B cell (primary cell): ENCODE measurements at regions not wholly inside any gene's neighbourhood (a gene's known extent, or its start where the extent isn't known, plus 50 kb on each side); places are given as distances from the start of the nearest gene placed in this dataset.

Experiments
- ATAC-seq: fragments of 200-7000 bp; cut with Tn5 transposase; one replicate; pipeline ENCODE4 v1.10.0; 2021; ENCODE audit warnings: low read depth, mild to moderate bottlenecking, moderate number of reproducible peaks, moderate library complexity
- CTCF ChIA-PET: fragments of 350-600 bp; sonication (Branson Sonifier 250); formaldehyde crosslinking; loops from one replicate; lab custom pipeline; 2021; ENCODE audit warnings: antibody characterized with exemption, inconsistent platforms; lab: Charles Lee
- POLR2A ChIA-PET: fragments of 350-600 bp; sonication (Branson Sonifier 250); formaldehyde crosslinking; loops from one replicate; lab custom pipeline; 2021; ENCODE audit warnings: antibody characterized with exemption; lab: Charles Lee
- DNase-seq: peaks from one replicate; pipeline ENCODE4 v3.0.0; 2013
- H2AFZ ChIP-seq: 2 replicates; pipeline ENCODE4 v1.6.1; 2012; ENCODE audit warnings: mild to moderate bottlenecking, low read depth, low read length; ENCODE audit not compliant: insufficient read depth, poor library complexity, severe bottlenecking
- H3K27ac ChIP-seq, 2 donors: 1 replicate in 1 of 2; 2 replicates in 1 of 2; pipeline ENCODE4 v1.5.1; 2012 to 2013; ENCODE audit warnings: low read length in 2 of 2, mild to moderate bottlenecking in 2 of 2, moderate library complexity in 1 of 2
- H3K27me3 ChIP-seq, 4 experiments: fragments of 200-600 bp in 1 of 4; sonication (generic) in 1 of 4; replicated peaks in 1 of 4; 1 replicate in 2 of 4; 2 replicates in 2 of 4; pipeline versions ENCODE4 v1.6.1 to v1.7.0; 2013 to 2016; ENCODE audit warnings: low read length in 3 of 4, mild to moderate bottlenecking in 2 of 4, mixed read lengths in 1 of 4, moderate library complexity in 1 of 4; ENCODE audit not compliant: insufficient read depth in 4 of 4, control insufficient read depth in 3 of 4; ENCODE audit errors: control extremely low read depth in 1 of 4
- H3K36me3 ChIP-seq, 2 experiments: replicated peaks in 1 of 2; 1 replicate in 1 of 2; 2 replicates in 1 of 2; pipeline versions ENCODE4 v1.6.1 to v1.7.1; 2013; ENCODE audit warnings: low read length in 1 of 2; ENCODE audit not compliant: insufficient read depth in 2 of 2, control insufficient read depth in 1 of 2; ENCODE audit errors: control extremely low read depth in 1 of 2, extremely low read depth in 1 of 2
- H3K4me1 ChIP-seq, 2 donors: fragments of 200-600 bp in 1 of 2; sonication (generic) in 1 of 2; 1 replicate in 1 of 2; 2 replicates in 1 of 2; pipeline versions ENCODE4 v1.5.1 to v1.6.1; 2013 to 2017; ENCODE audit warnings: low read length in 2 of 2; ENCODE audit not compliant: control insufficient read depth in 2 of 2, insufficient read depth in 2 of 2
- H3K4me2 ChIP-seq: replicated peaks from 2 replicates; pipeline ENCODE3; 2012; ENCODE audit warnings: mild to moderate bottlenecking, low read depth, low read length; ENCODE audit not compliant: poor library complexity, severe bottlenecking
- H3K4me3 ChIP-seq, 5 experiments: fragments of 200-600 bp in 1 of 5; sonication (generic) in 1 of 5; 1 replicate in 3 of 5; 2 replicates in 2 of 5; pipeline versions ENCODE4 v1.5.1 to v1.7.0; 2011 to 2016; ENCODE audit warnings: low read length in 4 of 5, mild to moderate bottlenecking in 4 of 5, low read depth in 2 of 5, control low read depth in 1 of 5, moderate library complexity in 1 of 5; ENCODE audit not compliant: insufficient read depth in 1 of 5; ENCODE audit errors: control extremely low read depth in 1 of 5, extremely low read depth in 1 of 5
- H3K79me2 ChIP-seq: fragments of 200-600 bp; sonication (generic); one replicate; pipeline ENCODE4 v1.6.0; 2016; ENCODE audit warnings: low read length; ENCODE audit not compliant: control insufficient read depth, insufficient read depth
- H3K9ac ChIP-seq: fragments of 200-600 bp; sonication (generic); 2 replicates; pipeline ENCODE4 v1.6.1; 2017; ENCODE audit warnings: mild to moderate bottlenecking, low read length, moderate library complexity
- H3K9me3 ChIP-seq, 3 donors: one replicate each; pipeline versions ENCODE4 v1.6.1 to v1.7.1; 2013; ENCODE audit warnings: low read length in 2 of 3; ENCODE audit not compliant: control insufficient read depth in 2 of 3, insufficient read depth in 1 of 3; ENCODE audit errors: control extremely low read depth in 1 of 3
- H4K20me1 ChIP-seq: 2 replicates; pipeline ENCODE4 v1.6.0; 2012; ENCODE audit warnings: mild to moderate bottlenecking, low read length; ENCODE audit not compliant: insufficient read depth, control insufficient read depth, poor library complexity, severe bottlenecking
- H3K27ac Mint-ChIP-seq: one replicate; pipeline ENCODE4 v1.8.0; 2021; ENCODE audit warnings: mixed read lengths
- H3K27me3 Mint-ChIP-seq: one replicate; pipeline ENCODE4 v1.8.0; 2021; ENCODE audit warnings: mixed read lengths
- H3K4me1 Mint-ChIP-seq: one replicate; pipeline ENCODE4 v1.8.0; 2021; ENCODE audit warnings: mixed read lengths
- H3K4me3 Mint-ChIP-seq: one replicate; pipeline ENCODE4 v1.8.0; 2021; ENCODE audit warnings: mixed read lengths
- H3K9me3 Mint-ChIP-seq: one replicate; pipeline ENCODE4 v1.8.0; 2022; ENCODE audit warnings: mixed read lengths; ENCODE audit not compliant: insufficient read depth
- EZH2 ChIP-seq: IDR thresholded peaks from 2 replicates; pipeline ENCODE4 v1.6.1; 2012; ENCODE audit warnings: borderline replicate concordance, low read depth, mild to moderate bottlenecking, moderate library complexity, low read length; ENCODE audit not compliant: insufficient read depth, poor library complexity, severe bottlenecking
- WGBS: methylation state at CpG from one replicate; pipeline ENCODE4 v1.1.5; 2013; ENCODE audit warnings: missing lambda C conversion rate; ENCODE audit not compliant: insufficient coverage; 5-methylcytosine and 5-hydroxymethylcytosine counted together
- intact Hi-C: fragments of 100-400 bp; cut with micrococcal nuclease; formaldehyde crosslinking; loops from one replicate; pipeline ENCODE4 v1.10.0; 2022
- TF ChIP-seq, protein P1 (sequence below): fragments of 200-600 bp; IDR thresholded peaks from one replicate; pipeline ENCODE4 v1.8.0; 2022; ENCODE audit warnings: antibody characterized with exemption, mild to moderate bottlenecking

DNA sequence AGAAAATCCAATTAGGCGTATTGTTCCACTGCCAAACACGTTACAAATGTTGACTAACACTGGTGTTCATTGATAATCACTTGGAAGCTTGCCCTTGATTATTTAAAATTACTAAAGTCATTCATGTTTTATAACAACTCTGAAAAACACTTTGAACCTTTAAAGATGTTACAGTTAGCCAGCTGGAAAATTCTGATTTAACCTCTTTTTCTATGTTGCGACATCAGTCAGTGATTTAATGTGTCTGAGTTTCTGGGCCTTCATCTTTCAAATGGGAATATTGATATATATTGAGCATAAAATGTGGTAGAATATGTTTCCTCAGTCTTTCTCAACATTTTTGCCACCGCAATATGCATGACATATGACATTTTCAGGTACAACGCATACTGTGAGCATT lies 274.1 kb upstream of the TENM3 start:
- H3K4me3 ChIP-seq: no peak overlapping the region
- 100% methylated on average over 1 of the region's 5 CpGs for WGBS
- POLR2A ChIA-PET: no interaction called here

DNA sequence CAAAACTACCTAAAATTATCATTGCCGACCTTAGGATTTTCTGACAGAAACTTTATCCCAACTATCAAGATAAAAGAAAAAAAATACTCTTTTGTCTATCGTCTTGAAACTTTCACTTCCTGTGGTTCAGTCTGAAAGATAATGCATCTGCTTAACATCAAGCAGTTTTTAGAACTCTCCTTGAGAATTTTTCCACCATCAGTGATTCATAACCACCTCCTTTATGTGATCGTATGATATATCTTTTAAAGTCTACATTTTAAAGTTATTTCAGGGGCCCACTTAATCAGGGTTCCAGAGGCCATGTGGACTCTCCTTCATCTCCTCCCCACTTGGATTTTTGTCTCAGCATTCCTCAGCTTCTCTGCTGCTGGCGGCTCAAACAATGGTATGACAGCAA lies 272.8 kb upstream of the TENM3 start:
- peaks cover under 1% of the 10 kb centered on the region for H3K9me3 Mint-ChIP-seq
- Histone ChIP-seq H3K27ac (no peak overlapping the region), H3K4me2 (no peak overlapping the region), H3K27me3 (no peaks in the 10 kb centered on the region), H3K9ac (no peak overlapping the region), H3K79me2 (no peaks in the 10 kb centered on the region), H3K36me3 (no peaks in the 10 kb centered on the region), H4K20me1 (no peaks in the 10 kb centered on the region), H3K4me3 (no peak overlapping the region), H3K4me1 (peaks cover 2 to 6% of the 10 kb centered on the region in 2 donors), H2AFZ (no peak overlapping the region), H3K9me3 (no peaks in the 10 kb centered on the region)
- no peak for ATAC-seq
- H3K4me1 Mint-ChIP-seq: peaks cover 4% of the 10 kb centered on the region
- CTCF ChIA-PET: no interaction called here
- intact Hi-C loops: no loop called here
- no peak overlapping the region for H3K4me3 Mint-ChIP-seq
- H3K27me3 Mint-ChIP-seq: no peaks in the 10 kb centered on the region
- no peak for DNase-seq
- WGBS: no CpG with 5 or more reads among the region's 4 CpGs
- POLR2A ChIA-PET: no interaction called here
- TF ChIP-seq, protein P1, sequence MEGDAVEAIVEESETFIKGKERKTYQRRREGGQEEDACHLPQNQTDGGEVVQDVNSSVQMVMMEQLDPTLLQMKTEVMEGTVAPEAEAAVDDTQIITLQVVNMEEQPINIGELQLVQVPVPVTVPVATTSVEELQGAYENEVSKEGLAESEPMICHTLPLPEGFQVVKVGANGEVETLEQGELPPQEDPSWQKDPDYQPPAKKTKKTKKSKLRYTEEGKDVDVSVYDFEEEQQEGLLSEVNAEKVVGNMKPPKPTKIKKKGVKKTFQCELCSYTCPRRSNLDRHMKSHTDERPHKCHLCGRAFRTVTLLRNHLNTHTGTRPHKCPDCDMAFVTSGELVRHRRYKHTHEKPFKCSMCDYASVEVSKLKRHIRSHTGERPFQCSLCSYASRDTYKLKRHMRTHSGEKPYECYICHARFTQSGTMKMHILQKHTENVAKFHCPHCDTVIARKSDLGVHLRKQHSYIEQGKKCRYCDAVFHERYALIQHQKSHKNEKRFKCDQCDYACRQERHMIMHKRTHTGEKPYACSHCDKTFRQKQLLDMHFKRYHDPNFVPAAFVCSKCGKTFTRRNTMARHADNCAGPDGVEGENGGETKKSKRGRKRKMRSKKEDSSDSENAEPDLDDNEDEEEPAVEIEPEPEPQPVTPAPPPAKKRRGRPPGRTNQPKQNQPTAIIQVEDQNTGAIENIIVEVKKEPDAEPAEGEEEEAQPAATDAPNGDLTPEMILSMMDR: no peak
- TF ChIP-seq EZH2: no peak
- no peak overlapping the region for H3K27ac Mint-ChIP-seq

More for the DNA sequence above, 274.1 kb upstream of the TENM3 start:
- Mint-ChIP-seq H3K27me3 (no peaks in the 10 kb centered on the region), H3K4me3 (no peak overlapping the region), H3K27ac (no peak overlapping the region), H3K4me1 (peaks cover 4% of the 10 kb centered on the region), H3K9me3 (no peaks in the 10 kb centered on the region)
- H2AFZ ChIP-seq: no peak overlapping the region
- H4K20me1 ChIP-seq: no peaks in the 10 kb centered on the region
- H3K27me3 ChIP-seq: no peaks in the 10 kb centered on the region
- TF ChIP-seq, protein P1: no peak
- TF ChIP-seq EZH2: no peak
- H3K4me1 ChIP-seq: peaks cover 2 to 6% of the 10 kb centered on the region in 2 donors
- ATAC-seq (no peak), DNase-seq (no peak)
- no peak overlapping the region for H3K9ac ChIP-seq
- CTCF ChIA-PET: no interaction called here
- H3K36me3 ChIP-seq: no peaks in the 10 kb centered on the region
- no peak overlapping the region for H3K27ac ChIP-seq
- intact Hi-C loops: no loop called here
- H3K9me3 ChIP-seq: no peaks in the 10 kb centered on the region
- no peak overlapping the region for H3K4me2 ChIP-seq
- H3K79me2 ChIP-seq: no peaks in the 10 kb centered on the region
